WI38 (cell line): ENCODE measurements at regions not wholly inside any gene's neighbourhood (a gene's known extent, or its start where the extent isn't known, plus 50 kb on each side); places are given as distances from the start of the nearest gene placed in this dataset.

Experiments used
- H3K4me3 ChIP-seq: 2 replicates; pipeline ENCODE4 v1.5.1; 2011; ENCODE audit warnings: low read depth, mild to moderate bottlenecking, control low read depth, low read length
- CTCF ChIP-seq: IDR thresholded peaks from 2 replicates; pipeline ENCODE4 v1.5.1; 2012; ENCODE audit warnings: low read depth, mild to moderate bottlenecking, control low read depth, low read length

GRCh38 chr3:72576563-72576962 lies 271.7 kb downstream of the SHQ1 start:
- TF ChIP-seq CTCF: no peak
- H3K4me3 ChIP-seq: no peak overlapping the region

GRCh38 chr3:72574144-72574543 lies 274.1 kb downstream of the SHQ1 start:
- no peak for TF ChIP-seq CTCF
- H3K4me3 ChIP-seq: no peak overlapping the region

GRCh38 chr3:72573051-72573450 lies 275.2 kb downstream of the SHQ1 start:
- no peak for TF ChIP-seq CTCF
- no peak overlapping the region for H3K4me3 ChIP-seq

- H3K4me3 ChIP-seq: no peak overlapping the region
- TF ChIP-seq CTCF: no peak
Observed at GRCh38 chr3:72572489-72573007, 275.7 kb downstream of the SHQ1 start.

- no peak for TF ChIP-seq CTCF
- H3K4me3 ChIP-seq: no peak overlapping the region
Observed at GRCh38 chr3:72571638-72572114, 276.6 kb downstream of the SHQ1 start.

GRCh38 chr3:72571052-72571451 lies 277.2 kb downstream of the SHQ1 start:
- no peak for TF ChIP-seq CTCF

GRCh38 chr3:72569754-72570440 lies 278.3 kb downstream of the SHQ1 start:
- no peak overlapping the region for H3K4me3 ChIP-seq
- TF ChIP-seq CTCF: no peak

More at GRCh38 chr3:72571052-72571451, 277.2 kb downstream of the SHQ1 start:
- no peak overlapping the region for H3K4me3 ChIP-seq
